GM18867 (cell line): ENCODE measurements at regions not wholly inside any gene's neighbourhood (a gene's known extent, or its start where the extent isn't known, plus 50 kb on each side); places are given as distances from the start of the nearest gene placed in this dataset.
"Not testable (repeated sequence)": the region's sequence is repeated elsewhere in the genome, so short reads cannot be mapped to it uniquely, and the experiment has no call there.

Source experiments
- ATAC-seq: cut with Tn5 transposase; IDR thresholded peaks from one replicate; pipeline ENCODE4 v1.9.1; 2021; ENCODE audit warnings: mild to moderate bottlenecking, moderate library complexity; ENCODE audit not compliant: unreplicated experiment

GRCh38 chr1:218494449-218494852 lies 149.3 kb downstream of the TGFB2 start:
- no peak for ATAC-seq

- no peak for ATAC-seq
These were observed 150.8 kb downstream of the TGFB2 start for GRCh38 chr1:218495931-218496330.

GRCh38 chr1:218496561-218496960 lies 151.4 kb downstream of the TGFB2 start:
- no peak for ATAC-seq

- no peak for ATAC-seq
These were observed 153.2 kb downstream of the TGFB2 start for GRCh38 chr1:218498056-218498938.

- ATAC-seq, result no peak
These were observed 154.0 kb downstream of the TGFB2 start for GRCh38 chr1:218499011-218499691.

GRCh38 chr1:218499911-218500310 lies 154.8 kb downstream of the TGFB2 start:
- ATAC-seq, result no peak

GRCh38 chr1:218501161-218501560 lies 156.0 kb downstream of the TGFB2 start:
- ATAC-seq, result no peak

- no peak for ATAC-seq
These were observed 157.2 kb downstream of the TGFB2 start for GRCh38 chr1:218502383-218502782.

GRCh38 chr1:218503102-218503501 lies 158.0 kb downstream of the TGFB2 start:
- ATAC-seq, result no peak

GRCh38 chr1:218507355-218508002 lies 162.3 kb downstream of the TGFB2 start:
- ATAC-seq, result no peak

- peak; percentile 81 for ATAC-seq
These were observed 165.1 kb downstream of the TGFB2 start for GRCh38 chr1:218510153-218510772.

GRCh38 chr1:218513328-218513727 lies 168.2 kb downstream of the TGFB2 start:
- no peak for ATAC-seq

GRCh38 chr1:218514689-218515088 lies 169.6 kb downstream of the TGFB2 start:
- ATAC-seq, result no peak

- no peak for ATAC-seq
These were observed 171.4 kb downstream of the TGFB2 start for GRCh38 chr1:218516526-218516925.

- no peak for ATAC-seq
These were observed 172.3 kb downstream of the TGFB2 start for GRCh38 chr1:218517459-218517858.

- ATAC-seq, result no peak
These were observed 173.1 kb downstream of the TGFB2 start for GRCh38 chr1:218518216-218518740.

GRCh38 chr1:218520646-218521045 lies 175.5 kb downstream of the TGFB2 start:
- not testable (repeated sequence) for ATAC-seq

- peak; percentile 82 for ATAC-seq
These were observed 176.5 kb downstream of the TGFB2 start for GRCh38 chr1:218521414-218522169.

- no peak for ATAC-seq
These were observed 179.4 kb downstream of the TGFB2 start for GRCh38 chr1:218524526-218524925.

- no peak for ATAC-seq
These were observed 179.9 kb downstream of the TGFB2 start for GRCh38 chr1:218525031-218525430.
